T47D (cell line): ENCODE measurements at regions not wholly inside any gene's neighbourhood (a gene's known extent, or its start where the extent isn't known, plus 50 kb on each side); places are given as distances from the start of the nearest gene placed in this dataset.
A peak's percentile ranks its signal among the peaks of the same experiment; 100 is the strongest.

ENCODE experiments used
- DNase-seq, 2 experiments: peaks; one replicate each; pipeline versions ENCODE4 v3.0.0 to v3.0.0-alpha.2; 2011 to 2012; ENCODE audit warnings: low read depth in 1 of 2, low spot score in 1 of 2
- JUND ChIP-seq: IDR thresholded peaks from 2 replicates; pipeline ENCODE4 v1.6.1; 2012; ENCODE audit warnings: low read depth
- in situ Hi-C: cut with HindIII; loops from 2 replicates; pipeline ENCODE4 v1.10.0; 2016; ENCODE audit warnings: low sequenced_read_pairs, low pct_unique_long_range_greater_than_20kb

DNA sequence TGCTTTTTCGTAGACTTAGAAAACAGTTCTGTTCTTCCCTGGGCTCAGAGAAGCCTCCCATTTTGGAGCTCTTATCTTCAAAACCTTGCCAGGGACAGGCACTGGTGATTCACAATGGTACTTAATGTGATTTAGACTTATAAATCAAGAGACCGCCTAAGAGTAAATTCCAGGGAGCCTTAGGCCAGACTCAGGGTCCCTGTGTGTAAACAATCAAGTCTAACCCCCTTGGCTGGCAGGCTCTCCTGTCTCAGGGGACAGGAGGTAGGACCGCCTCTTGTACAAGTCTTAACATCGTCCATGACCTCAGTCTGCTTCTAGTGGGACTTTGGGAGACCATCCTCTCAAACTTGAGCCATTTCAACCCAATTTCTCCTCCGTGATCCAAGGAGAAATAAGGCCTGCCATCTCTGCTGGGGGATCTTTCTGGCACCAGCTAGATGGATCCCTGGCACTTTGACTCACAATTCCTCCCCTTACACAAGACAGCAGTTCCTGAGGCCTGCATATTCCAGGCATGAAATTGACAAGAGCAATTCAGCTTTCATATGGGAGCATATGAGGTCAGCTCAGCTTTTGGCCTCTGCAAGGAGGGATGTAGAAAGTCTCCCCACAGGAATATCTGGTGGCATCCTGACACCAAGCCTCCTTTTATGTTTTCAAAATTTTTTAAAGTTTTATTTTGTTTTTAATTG lies 487.0 kb downstream of the TNS1 start:
- in situ Hi-C loops, result no loop called here
- DNase-seq, result no peak

GRCh38 chr2:217513258-217513657 lies 489.5 kb downstream of the TNS1 start:
- in situ Hi-C loops, result no loop called here
- no peak for DNase-seq
- no peak for TF ChIP-seq JUND

More for the DNA sequence above, 487.0 kb downstream of the TNS1 start:
- no peak for TF ChIP-seq JUND

- in situ Hi-C loops, result no loop called here
These were observed 490.1 kb downstream of the TNS1 start for GRCh38 chr2:217512728-217513127.

DNA sequence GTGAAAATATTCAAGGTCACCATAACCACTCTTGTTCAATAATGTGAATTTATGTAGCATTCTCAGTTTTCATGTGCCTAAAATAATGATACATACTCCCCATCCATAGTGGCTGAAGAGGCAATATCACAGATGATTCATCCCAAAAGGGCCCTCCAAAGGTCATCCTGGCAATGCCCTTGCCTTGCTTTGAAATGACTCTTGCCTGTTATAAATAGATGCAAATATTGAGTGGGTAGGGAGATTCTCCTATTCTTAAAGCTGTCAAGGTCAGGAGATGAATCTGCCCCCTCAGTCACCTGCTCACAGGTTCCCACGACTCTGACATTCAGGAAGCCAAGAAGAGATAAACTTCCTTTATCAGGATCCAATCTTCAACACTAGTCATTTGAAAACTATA lies 490.5 kb downstream of the TNS1 start:
- TF ChIP-seq JUND, result no peak
- in situ Hi-C loops, result no loop called here
- no peak for DNase-seq

More at GRCh38 chr2:217512728-217513127, 490.1 kb downstream of the TNS1 start:
- DNase-seq, result no peak
- no peak for TF ChIP-seq JUND

DNA sequence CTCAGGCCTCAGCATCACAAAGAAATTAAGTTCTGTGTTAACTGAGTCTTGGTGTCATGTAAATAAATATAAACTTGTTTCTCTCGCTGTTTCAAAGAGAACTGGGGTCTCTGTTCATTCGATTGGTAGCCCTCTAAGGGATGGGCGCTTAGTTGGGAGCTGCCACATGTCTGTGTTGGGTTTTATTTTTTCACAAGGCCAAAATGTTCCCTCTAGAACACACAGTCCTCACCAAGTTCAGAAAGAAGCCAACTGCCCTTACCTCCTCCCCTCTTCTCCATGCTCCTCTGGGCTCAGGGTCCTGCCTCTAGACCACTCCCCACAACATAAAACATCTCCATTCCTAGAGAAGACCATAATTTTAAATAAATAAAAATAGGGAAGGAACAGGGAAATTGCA lies 490.9 kb downstream of the TNS1 start:
- no peak for DNase-seq
- no peak for TF ChIP-seq JUND
- in situ Hi-C loops, result no loop called here

GRCh38 chr2:217510771-217511291 lies 492.0 kb downstream of the TNS1 start:
- TF ChIP-seq JUND, result no peak
- DNase-seq, result peak; percentile 21 to 90
- in situ Hi-C loops, result no loop called here

DNA sequence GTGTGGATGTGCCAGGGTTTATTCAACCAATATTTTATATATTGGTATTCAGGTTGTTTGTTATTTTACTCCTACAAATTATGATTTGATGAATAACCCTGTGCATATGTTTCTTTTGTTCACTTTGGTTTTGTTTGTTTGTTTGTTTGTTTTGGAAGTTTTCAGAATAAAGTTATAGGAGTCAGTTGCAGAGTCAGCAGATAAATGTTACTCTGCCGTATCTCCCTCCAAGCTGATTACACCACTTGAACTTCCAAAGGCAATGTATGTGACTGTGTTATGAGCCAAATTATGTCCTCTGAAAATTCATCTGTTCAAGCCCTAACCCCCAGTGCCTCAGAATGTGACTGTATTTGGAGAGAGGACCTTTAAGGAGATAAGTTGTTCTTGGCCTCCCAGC lies 497.5 kb downstream of the TNS1 start:
- in situ Hi-C loops, result no loop called here
- DNase-seq, result no peak
- TF ChIP-seq JUND, result no peak

- TF ChIP-seq JUND, result no peak
- DNase-seq, result no peak
- in situ Hi-C loops, result no loop called here
These were observed 500.9 kb downstream of the TNS1 start for GRCh38 chr2:217501887-217502286.

GRCh38 chr2:217497843-217498377 lies 504.9 kb downstream of the TNS1 start:
- TF ChIP-seq JUND, result no peak
- no peak for DNase-seq
- in situ Hi-C loops, result no loop called here

DNA sequence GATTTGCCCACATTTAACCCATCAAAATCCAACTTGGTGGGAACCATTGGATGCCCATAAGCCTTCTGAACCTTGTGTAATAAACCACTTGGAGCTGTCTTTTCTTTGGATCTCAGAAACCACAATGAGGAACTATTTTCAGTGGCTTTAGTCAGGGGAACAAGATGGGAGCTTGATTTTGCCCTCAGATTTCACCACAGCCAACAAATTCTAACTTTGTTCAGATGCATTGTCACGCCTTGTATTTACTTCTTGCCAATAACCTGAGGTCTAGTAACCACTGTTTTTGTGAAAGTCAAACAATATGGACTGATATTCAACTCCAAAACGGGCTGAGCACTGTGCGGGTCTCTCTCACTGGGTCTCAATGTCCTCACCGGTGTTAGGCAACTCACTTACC lies 508.2 kb downstream of the TNS1 start:
- TF ChIP-seq JUND, result no peak
- in situ Hi-C loops, result no loop called here
- DNase-seq, result no peak

- TF ChIP-seq JUND, result no peak
- in situ Hi-C loops, result no loop called here
- DNase-seq, result no peak
These were observed 511.5 kb downstream of the TNS1 start for GRCh38 chr2:217491271-217491670.

- DNase-seq, result no peak
- in situ Hi-C loops, result no loop called here
- no peak for TF ChIP-seq JUND
These were observed 513.4 kb downstream of the TNS1 start for GRCh38 chr2:217489145-217489960.

- no peak for DNase-seq
- in situ Hi-C loops, result no loop called here
- TF ChIP-seq JUND, result no peak
These were observed 518.7 kb downstream of the TNS1 start for GRCh38 chr2:217484046-217484445.
